ENCODE measurements at regions not wholly inside any gene's neighbourhood (a gene's known extent, or its start where the extent isn't known, plus 50 kb on each side); places are given as distances from the start of the nearest gene placed in this dataset.

- no peak for DNase-seq
- no peaks in the 10 kb centered on the region for H3K36me3 ChIP-seq (replicated peaks in 1 of 2; ENCODE audit: control insufficient read depth in 1 of 2, insufficient read depth in 2 of 2, low read length in 1 of 2)
- H3F3A ChIP-seq (replicated peaks; ENCODE audit: insufficient read depth), result no peaks in the 10 kb centered on the region
- no peaks in the 10 kb centered on the region for H3K9me2 ChIP-seq
- CTCF ChIA-PET, result no interaction called here
- H3K9me3 ChIP-seq, result no peaks in the 10 kb centered on the region
- H3K4me3 ChIP-seq (ENCODE audit: low read depth in 2 of 2, low read length in 1 of 2), result no peak overlapping the region
- no peaks in the 10 kb centered on the region for H3K79me2 ChIP-seq (ENCODE audit: insufficient read depth)
- TF ChIP-seq JUND (IDR thresholded peaks at IDR 0.05) (peak; percentile 52), FOSL2 (IDR thresholded peaks at IDR 0.05; ENCODE audit: borderline replicate concordance, low read depth) (peak; percentile 57; the same call in 1 of the 2 replicates), SIN3A (IDR thresholded peaks at IDR 0.05; ENCODE audit: borderline replicate concordance, low read depth, low read length) (no peak), ELF1 (IDR thresholded peaks at IDR 0.05) (no peak), NRF1 (IDR thresholded peaks at IDR 0.05; ENCODE audit: low read depth, low read length) (no peak), TCF12 (IDR thresholded peaks at IDR 0.05) (peak; percentile 31; the same call in 1 of the 2 replicates)
- TF ChIP-seq, protein P1, sequence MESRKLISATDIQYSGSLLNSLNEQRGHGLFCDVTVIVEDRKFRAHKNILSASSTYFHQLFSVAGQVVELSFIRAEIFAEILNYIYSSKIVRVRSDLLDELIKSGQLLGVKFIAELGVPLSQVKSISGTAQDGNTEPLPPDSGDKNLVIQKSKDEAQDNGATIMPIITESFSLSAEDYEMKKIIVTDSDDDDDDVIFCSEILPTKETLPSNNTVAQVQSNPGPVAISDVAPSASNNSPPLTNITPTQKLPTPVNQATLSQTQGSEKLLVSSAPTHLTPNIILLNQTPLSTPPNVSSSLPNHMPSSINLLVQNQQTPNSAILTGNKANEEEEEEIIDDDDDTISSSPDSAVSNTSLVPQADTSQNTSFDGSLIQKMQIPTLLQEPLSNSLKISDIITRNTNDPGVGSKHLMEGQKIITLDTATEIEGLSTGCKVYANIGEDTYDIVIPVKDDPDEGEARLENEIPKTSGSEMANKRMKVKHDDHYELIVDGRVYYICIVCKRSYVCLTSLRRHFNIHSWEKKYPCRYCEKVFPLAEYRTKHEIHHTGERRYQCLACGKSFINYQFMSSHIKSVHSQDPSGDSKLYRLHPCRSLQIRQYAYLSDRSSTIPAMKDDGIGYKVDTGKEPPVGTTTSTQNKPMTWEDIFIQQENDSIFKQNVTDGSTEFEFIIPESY (IDR thresholded peaks at IDR 0.05; ENCODE audit: borderline replicate concordance, low read depth), result no peak
- no peak overlapping the region; the same call in 1 of the 2 replicates for H3K4me2 ChIP-seq
- H3K4me1 ChIP-seq (ENCODE audit: control insufficient read depth in 1 of 2, insufficient read depth in 2 of 2, low read depth in 1 of 2, low read length in 1 of 2), result no peaks in the 10 kb centered on the region; a peak in 1 of 4 replicates
- H4K20me1 ChIP-seq (ENCODE audit: insufficient read depth), result no peaks in the 10 kb centered on the region
- H3K27me3 ChIP-seq (ENCODE audit: insufficient read depth), result no peaks in the 10 kb centered on the region
- POLR2A ChIA-PET, result no interaction called here
- H2AFZ ChIP-seq (ENCODE audit: low read depth), result no peak overlapping the region; the same call in 1 of the 2 replicates
- H3K27ac ChIP-seq (ENCODE audit: low read depth in 2 of 2, low read length in 1 of 2), result peak overlapping the region in 1 of 2 experiments; percentile 33; a peak in 1 of 4 replicates
- H3K9ac ChIP-seq, result no peak overlapping the region
Measured at GRCh38 chr5:106241409-106241808, 1429.3 kb downstream of the EFNA5 start.

- H3K27me3 ChIP-seq (ENCODE audit: insufficient read depth), result no peaks in the 10 kb centered on the region
- CTCF ChIA-PET, result no interaction called here
- POLR2A ChIA-PET, result no interaction called here
- H3K4me1 ChIP-seq (ENCODE audit: control insufficient read depth in 1 of 2, insufficient read depth in 2 of 2, low read depth in 1 of 2, low read length in 1 of 2), result no peaks in the 10 kb centered on the region
- H3K9ac ChIP-seq, result no peak overlapping the region
- H2AFZ ChIP-seq (ENCODE audit: low read depth), result no peak overlapping the region
- no peak overlapping the region for H3K27ac ChIP-seq (ENCODE audit: low read depth in 2 of 2, low read length in 1 of 2)
- no peaks in the 10 kb centered on the region for H3K9me3 ChIP-seq
- no peaks in the 10 kb centered on the region for H3K79me2 ChIP-seq (ENCODE audit: insufficient read depth)
- DNase-seq, result no peak
- 0 out of 2 replicates have a peak, but pooled peaks cover 5% of the 10 kb centered on the region for H3K9me2 ChIP-seq
- H3K4me2 ChIP-seq, result no peak overlapping the region
- no peaks in the 10 kb centered on the region for H4K20me1 ChIP-seq (ENCODE audit: insufficient read depth)
- whole genome bisulfite sequencing (ENCODE audit: low lambda C conversion rate), result 92% methylated on average over 16 of the region's 25 CpGs
- H3K36me3 ChIP-seq (replicated peaks in 1 of 2; ENCODE audit: control insufficient read depth in 1 of 2, insufficient read depth in 2 of 2, low read length in 1 of 2), result no peaks in the 10 kb centered on the region
- H3K4me3 ChIP-seq (ENCODE audit: low read depth in 2 of 2, low read length in 1 of 2), result no peak overlapping the region
- no peaks in the 10 kb centered on the region for H3F3A ChIP-seq (replicated peaks; ENCODE audit: insufficient read depth)
- TF ChIP-seq, protein P2, sequence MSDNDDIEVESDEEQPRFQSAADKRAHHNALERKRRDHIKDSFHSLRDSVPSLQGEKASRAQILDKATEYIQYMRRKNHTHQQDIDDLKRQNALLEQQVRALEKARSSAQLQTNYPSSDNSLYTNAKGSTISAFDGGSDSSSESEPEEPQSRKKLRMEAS (IDR thresholded peaks at IDR 0.05; ENCODE audit: low read depth), result no peak
- TF ChIP-seq CTCF (IDR thresholded peaks at IDR 0.05) (no peak), RCOR1 (IDR thresholded peaks at IDR 0.05; ENCODE audit: low read length) (no peak), TCF12 (IDR thresholded peaks at IDR 0.05) (no peak), YY1 (IDR thresholded peaks at IDR 0.05; ENCODE audit: low read depth) (no peak), TAF1 (IDR thresholded peaks at IDR 0.05; ENCODE audit: borderline replicate concordance, low read depth, low read length) (no peak), SIN3A (IDR thresholded peaks at IDR 0.05; ENCODE audit: borderline replicate concordance, low read depth, low read length) (no peak), TEAD4 (IDR thresholded peaks at IDR 0.05; ENCODE audit: borderline replicate concordance, insufficient read depth) (no peak), IRF3 (IDR thresholded peaks at IDR 0.05; ENCODE audit: low read depth, low read length) (no peak), MEF2A (IDR thresholded peaks at IDR 0.05; ENCODE audit: borderline replicate concordance, low read depth) (no peak), RXRA (IDR thresholded peaks at IDR 0.05; ENCODE audit: borderline replicate concordance, low read depth) (no peak)
Measured at GRCh38 chr5:106205916-106206571, 1464.7 kb downstream of the EFNA5 start.
